ENCODE measurements at regions not wholly inside any gene's neighbourhood (a gene's known extent, or its start where the extent isn't known, plus 50 kb on each side); places are given as distances from the start of the nearest gene placed in this dataset.

- TF ChIP-seq CTCF (IDR thresholded peaks at IDR 0.05; ENCODE audit: insufficient read depth, low read length) (no peak), SPI1 (IDR thresholded peaks at IDR 0.05; ENCODE audit: borderline replicate concordance, low read depth) (no peak)
These were observed 592.6 kb upstream of the SLIT2 start for GRCh38 chr4:19659101-19659500.

Measured in HL-60 (cell line).